Body of pancreas (tissue), 4 donors: ENCODE measurements at regions not wholly inside any gene's neighbourhood (a gene's known extent, or its start where the extent isn't known, plus 50 kb on each side); places are given as distances from the start of the nearest gene placed in this dataset.
"Not testable (repeated sequence)": the region's sequence is repeated elsewhere in the genome, so short reads cannot be mapped to it uniquely, and the experiment has no call there.

ENCODE experiments used
- ATAC-seq: fragments of 150-250 bp; one replicate; pipeline ENCODE4 v1.9.1; 2016
- DNase-seq, 4 donors: peaks; one replicate each; pipeline ENCODE4 v3.0.0-alpha.2; 2019
- H3K27ac ChIP-seq, 4 donors: fragments of 200-600 bp; sonication (generic); 1 replicate in 3 of 4; 2 replicates in 1 of 4; pipeline versions ENCODE4 v1.5.1 to v1.6.1; 2016 to 2019; ENCODE audit warnings: mild to moderate bottlenecking in 1 of 4, mixed read lengths in 1 of 4, moderate library complexity in 1 of 4
- H3K27me3 ChIP-seq, 2 donors: fragments of 200-600 bp; sonication (generic); one replicate each; pipeline ENCODE4 v1.6.0; 2016; ENCODE audit warnings: mild to moderate bottlenecking in 1 of 2
- H3K36me3 ChIP-seq, 2 donors: fragments of 200-600 bp; sonication (generic); replicated peaks in 1 of 2; 2 replicates each; pipeline ENCODE4 v1.5.1; 2016; ENCODE audit warnings: low read depth in 2 of 2; ENCODE audit not compliant: insufficient read depth in 1 of 2
- H3K4me1 ChIP-seq: fragments of 200-600 bp; sonication (generic); one replicate; pipeline ENCODE4 v1.6.0; 2016
- H3K4me3 ChIP-seq, 2 donors: fragments of 200-600 bp; sonication (generic); 1 replicate in 1 of 2; 2 replicates in 1 of 2; pipeline ENCODE4 v1.5.1; 2016 to 2019
- H3K9me3 ChIP-seq, 3 donors: fragments of 200-600 bp; sonication (generic); 1 replicate in 2 of 3; 2 replicates in 1 of 3; pipeline ENCODE4 v1.5.1; 2016
- CTCF ChIP-seq, 7 experiments: fragments of 450-650 bp in 4 of 7; fragments of 200-600 bp in 3 of 7; sonication (generic) in 3 of 7; IDR thresholded peaks; one replicate each; pipeline ENCODE4 v1.5.1; 2016 to 2019; ENCODE audit warnings: antibody characterized with exemption in 7 of 7
- POLR2A ChIP-seq, 3 donors: fragments of 450-650 bp; IDR thresholded peaks; one replicate each; pipeline ENCODE4 v1.6.1; 2016; ENCODE audit warnings: antibody characterized with exemption in 3 of 3, mild to moderate bottlenecking in 2 of 3
- WGBS, 2 donors: methylation state at CpG; one replicate each; pipeline ENCODE4 v1.1.5; 2017; 5-methylcytosine and 5-hydroxymethylcytosine counted together
- intact Hi-C: fragments of 100-400 bp; cut with DNase I; formaldehyde crosslinking; loops from one replicate; pipeline ENCODE4 v1.15.1; 2023

- H3K4me3 ChIP-seq, H3K9me3 ChIP-seq, DNase-seq, H3K27ac ChIP-seq, H3K27me3 ChIP-seq, H3K36me3 ChIP-seq, intact Hi-C loops: not testable (repeated sequence)
- peak; percentile 11 to 82 (median 70) for TF ChIP-seq CTCF (IDR thresholded peaks at IDR 0.05)
- 32 to 35% methylated on average over 4 to 8 of the region's 11 CpGs for WGBS, 2 donors
- peak; percentile 66 for ATAC-seq
- H3K4me1 ChIP-seq = peaks cover 23% of the 10 kb centered on the region
These were observed 58.7 kb upstream of the ETV3 start for GRCh38 chr1:157196670-157197456.

DNA sequence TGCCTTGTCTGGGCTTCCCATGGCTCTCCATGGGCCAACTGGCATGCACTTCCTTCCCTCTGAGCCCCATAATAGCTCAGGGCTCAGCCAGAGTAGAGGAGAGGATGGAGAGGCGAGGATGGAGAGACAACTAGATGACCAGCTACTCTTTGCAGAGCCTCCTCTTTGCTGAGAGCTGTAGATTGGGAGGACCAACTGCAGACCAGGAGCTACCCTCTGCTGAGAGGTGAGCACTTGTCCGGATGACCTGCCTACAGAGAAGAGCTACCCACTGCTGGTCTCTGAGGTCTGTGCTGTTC, 58.0 kb upstream of the ETV3 start:
- Histone ChIP-seq H3K4me1 (peaks cover 23% of the 10 kb centered on the region), H3K27ac (no peak overlapping the region), H3K27me3 (no peaks in the 10 kb centered on the region), H3K36me3 (no peaks in the 10 kb centered on the region), H3K9me3 (no peaks in the 10 kb centered on the region), H3K4me3 (no peak overlapping the region)
- DNase-seq (no peak), ATAC-seq (no peak)
- WGBS, 2 donors = 96 to 100% methylated on average over 2 of the region's 2 CpGs
- intact Hi-C loops = no loop called here
- TF ChIP-seq CTCF (IDR thresholded peaks at IDR 0.05) = no peak
- no peak for TF ChIP-seq POLR2A (IDR thresholded peaks at IDR 0.05)

- no peak for TF ChIP-seq CTCF (IDR thresholded peaks at IDR 0.05)
- TF ChIP-seq POLR2A (IDR thresholded peaks at IDR 0.05) = no peak
- DNase-seq (no peak), ATAC-seq (no peak)
- no peaks in the 10 kb centered on the region for H3K36me3 ChIP-seq
- no peak overlapping the region for H3K4me3 ChIP-seq
- H3K9me3 ChIP-seq = no peaks in the 10 kb centered on the region
- WGBS, 2 donors = 79 to 90% methylated on average over 5 to 7 of the region's 13 CpGs
- H3K27ac ChIP-seq = no peak overlapping the region
- no peaks in the 10 kb centered on the region for H3K27me3 ChIP-seq
- peaks cover 23% of the 10 kb centered on the region for H3K4me1 ChIP-seq
- intact Hi-C loops = no loop called here
These were observed 57.5 kb upstream of the ETV3 start for GRCh38 chr1:157195521-157196244.

DNA sequence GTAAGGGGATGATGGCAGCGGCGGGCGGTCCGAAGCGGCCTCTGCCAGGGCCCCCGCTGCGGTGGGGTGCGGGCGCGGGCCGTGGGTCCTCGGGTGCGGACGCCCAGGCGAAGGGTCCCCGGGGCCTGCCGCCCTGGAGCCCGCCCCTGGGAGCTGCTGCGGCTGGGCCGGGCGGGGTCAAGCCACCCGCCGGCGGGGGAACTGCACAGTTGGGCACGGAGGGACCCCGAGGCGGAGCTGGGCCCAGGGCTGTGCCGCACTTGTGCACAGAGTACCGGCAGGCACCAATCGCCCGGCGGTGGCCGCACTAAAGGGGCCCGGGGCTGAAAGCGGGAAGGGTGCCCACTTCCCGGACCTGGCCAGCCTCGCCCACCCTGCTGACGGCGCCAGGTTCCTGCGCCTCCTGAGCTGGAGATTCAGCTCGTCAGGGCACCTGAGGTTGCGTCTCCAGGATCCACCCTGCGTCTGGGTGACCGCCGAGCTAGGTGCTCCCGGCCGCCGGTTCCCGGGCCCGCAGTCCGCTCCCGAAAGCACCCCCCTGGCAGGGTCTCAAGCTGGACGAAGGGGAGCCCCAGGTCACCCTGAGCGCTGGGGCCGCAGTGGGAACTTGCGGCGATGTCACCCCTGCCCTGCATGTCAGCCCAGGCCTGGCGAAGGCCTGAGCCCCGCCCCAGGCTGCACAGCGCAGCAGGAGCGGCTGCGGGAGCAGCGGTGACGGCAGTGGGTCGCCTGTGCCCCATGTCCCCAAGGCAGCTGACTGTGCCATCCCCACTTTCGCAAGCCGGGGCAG, 56.7 kb upstream of the ETV3 start:
- Histone ChIP-seq H3K4me3 (no peak overlapping the region), H3K36me3 (no peaks in the 10 kb centered on the region), H3K27me3 (no peaks in the 10 kb centered on the region), H3K4me1 (peaks cover 23% of the 10 kb centered on the region), H3K27ac (no peak overlapping the region), H3K9me3 (no peaks in the 10 kb centered on the region)
- ATAC-seq (no peak), DNase-seq (no peak)
- no peak for TF ChIP-seq CTCF (IDR thresholded peaks at IDR 0.05)
- TF ChIP-seq POLR2A (IDR thresholded peaks at IDR 0.05) = no peak
- intact Hi-C loops = loop anchor here (5.0 kb wide), 1 partner anchor 297 kb away; no protein-coding TSS in a partner anchor
- 30 to 31% methylated on average over 5 to 54 of the region's 67 CpGs for WGBS, 2 donors
